HepG2 (cell line): ENCODE measurements at regions not wholly inside any gene's neighbourhood (a gene's known extent, or its start where the extent isn't known, plus 50 kb on each side); places are given as distances from the start of the nearest gene placed in this dataset.

Experiments
- ATAC-seq: fragments of 200-7000 bp; cut with Tn5 transposase; 3 replicates; pipeline ENCODE4 v1.9.1; 2020; ENCODE audit warnings: mild to moderate bottlenecking, moderate library complexity
- BruUV-seq: library from RNA; stranded (reverse); fragments of 400-500 nt; replicated peaks from 2 replicates; lab custom pipeline; 2021; lab: Mats Ljungman, UMichigan
- CTCF ChIA-PET: fragments of 300-600 bp; formaldehyde crosslinking; extraction: SDS; loops from one replicate; lab custom pipeline; 2021; ENCODE audit warnings: low total read pairs, inconsistent platforms, low intra/inter-chr PET ratio; lab: Yijun Ruan, JAX
- POLR2A ChIA-PET: fragments of 350-600 bp; sonication (Branson Sonifier 250); formaldehyde crosslinking; loops from one replicate; lab custom pipeline; 2020; ENCODE audit warnings: antibody characterized with exemption, inconsistent platforms; lab: Yijun Ruan, JAX
- DNase-seq: peaks from one replicate; pipeline ENCODE4 v3.0.0-alpha.2; 2015; ENCODE audit warnings: low spot score
- FAIRE-seq: peaks from 3 replicates; lab custom pipeline; 2011; peaks lifted over from hg19 to GRCh38; lab: Jason Lieb, UNC
- H2AFZ ChIP-seq: one replicate; pipeline ENCODE4 v1.6.1; 2011; ENCODE audit warnings: low read length, inconsistent platforms
- H3K27ac ChIP-seq: fragments of 300-600 bp; 3 replicates; pipeline ENCODE4 v1.8.0; 2011; ENCODE audit warnings: mixed run types, mild to moderate bottlenecking, mixed read lengths, low read length, inconsistent platforms; ENCODE audit not compliant: insufficient read depth; ENCODE audit errors: extremely low read length
- H3K27me3 ChIP-seq, 2 experiments: fragments of 200-600 bp in 1 of 2; 2 replicates in 1 of 2; 3 replicates in 1 of 2; pipeline versions ENCODE4 v1.6.0 to v1.8.0; 2011; ENCODE audit warnings: low read length in 2 of 2, mild to moderate bottlenecking in 2 of 2, moderate library complexity in 2 of 2, inconsistent platforms in 1 of 2; ENCODE audit not compliant: insufficient read depth in 2 of 2, control insufficient read depth in 1 of 2
- H3K36me3 ChIP-seq, 2 experiments: fragments of 200-600 bp in 1 of 2; replicated peaks in 1 of 2; 2 replicates in 1 of 2; 3 replicates in 1 of 2; pipeline versions ENCODE4 v1.5.1 to v1.8.0; 2011; ENCODE audit warnings: low read length in 2 of 2, inconsistent platforms in 1 of 2; ENCODE audit not compliant: insufficient read depth in 2 of 2, control insufficient read depth in 1 of 2
- H3K4me1 ChIP-seq: 2 replicates; pipeline ENCODE4 v1.5.1; 2012; ENCODE audit warnings: low read length, inconsistent platforms; ENCODE audit not compliant: insufficient read depth
- H3K4me2 ChIP-seq: 2 replicates; pipeline ENCODE4 v1.6.0; 2011; ENCODE audit warnings: low read depth, low read length, inconsistent platforms
- H3K4me3 ChIP-seq, 3 experiments: fragments of 200-600 bp in 1 of 3; sonication (generic), shearing (Covaris generic) in 1 of 3; replicated peaks in 1 of 3; 2 replicates each; pipeline ENCODE4 v1.5.1; 2011 to 2016; ENCODE audit warnings: low read length in 3 of 3, inconsistent platforms in 2 of 3, low read depth in 2 of 3, mild to moderate bottlenecking in 2 of 3, control low read depth in 1 of 3, mixed read lengths in 1 of 3; ENCODE audit not compliant: insufficient read depth in 1 of 3
- H3K79me2 ChIP-seq: one replicate; pipeline ENCODE4 v1.6.1; 2011; ENCODE audit warnings: low read length, inconsistent platforms; ENCODE audit not compliant: insufficient read depth
- H3K9ac ChIP-seq: 2 replicates; pipeline ENCODE4 v1.6.0; 2011; ENCODE audit warnings: mild to moderate bottlenecking, low read depth, low read length, inconsistent platforms; ENCODE audit not compliant: insufficient read depth
- H3K9me3 ChIP-seq: 2 replicates; pipeline ENCODE4 v1.5.1; 2012; ENCODE audit warnings: mild to moderate bottlenecking, low read length
- H4K20me1 ChIP-seq: 2 replicates; pipeline ENCODE4 v1.6.0; 2011; ENCODE audit warnings: inconsistent platforms, mild to moderate bottlenecking, low read length, moderate library complexity; ENCODE audit not compliant: insufficient read depth
- ATF7 ChIP-seq, 2 experiments: fragments of 450-650 bp in 1 of 2; sonication (generic) in 1 of 2; formaldehyde crosslinking in 1 of 2; IDR thresholded peaks; 2 replicates each; pipeline versions ENCODE4 v1.4.0 to v1.6.1; 2016 to 2020; ENCODE audit warnings: antibody characterized with exemption in 1 of 2, mild to moderate bottlenecking in 1 of 2, missing genetic modification reagents in 1 of 2
- ATM ChIP-seq: fragments of 450-650 bp; IDR thresholded peaks from 2 replicates; pipeline ENCODE4 v1.7.1; 2017; ENCODE audit warnings: mild to moderate bottlenecking, borderline replicate concordance
- CBX2 ChIP-seq, 2 experiments: fragments of 200-600 bp in 1 of 2; sonication (generic); formaldehyde crosslinking in 1 of 2; IDR thresholded peaks; 2 replicates each; pipeline versions ENCODE4 v1.7.0 to v1.8.1; 2018 to 2022; ENCODE audit warnings: low read depth in 2 of 2, low read length in 1 of 2, mild to moderate bottlenecking in 1 of 2, missing genetic modification reagents in 1 of 2
- CEBPB ChIP-seq: IDR thresholded peaks from 2 replicates; pipeline ENCODE4 v1.6.1; 2011; ENCODE audit warnings: low read depth, low read length, improper control_type of control experiment, borderline replicate concordance
- ETV6 ChIP-seq: sonication (generic); formaldehyde crosslinking; conservative IDR thresholded peaks from 2 replicates; pipeline ENCODE4 v1.4.0; 2020; ENCODE audit warnings: missing genetic modification reagents
- FOXP1 ChIP-seq, 2 experiments: fragments of 450-650 bp in 1 of 2; IDR thresholded peaks; 2 replicates each; pipeline ENCODE4 v1.6.1; 2017 to 2018; ENCODE audit warnings: antibody characterized with exemption in 1 of 2
- HIVEP1 ChIP-seq: sonication (generic); formaldehyde crosslinking; IDR thresholded peaks from 2 replicates; pipeline ENCODE4 v1.4.0; 2020; ENCODE audit warnings: mild to moderate bottlenecking, missing genetic modification reagents
- SP5 ChIP-seq: IDR thresholded peaks from 2 replicates; pipeline ENCODE4 v1.6.1; 2016; ENCODE audit warnings: low read depth, borderline replicate concordance
- YY1 ChIP-seq: IDR thresholded peaks from 2 replicates; pipeline ENCODE4 v1.6.1; 2011; ENCODE audit warnings: low read length, low read depth, moderate library complexity, mild to moderate bottlenecking; ENCODE audit not compliant: insufficient read depth, insufficient replicate concordance
- ZNF101 ChIP-seq: sonication (generic); formaldehyde crosslinking; IDR thresholded peaks from 2 replicates; pipeline ENCODE4 v1.4.0; 2020; ENCODE audit warnings: mild to moderate bottlenecking, low read depth, missing genetic modification reagents, borderline replicate concordance
- ZNF496 ChIP-seq: sonication (generic); formaldehyde crosslinking; IDR thresholded peaks from 2 replicates; pipeline ENCODE4 v1.8.1; 2023; ENCODE audit warnings: mild to moderate bottlenecking, moderate library complexity, missing genetic modification reagents; ENCODE audit not compliant: insufficient replicate concordance
- ZNF543 ChIP-seq: sonication (generic); formaldehyde crosslinking; IDR thresholded peaks from 2 replicates; pipeline ENCODE4 v1.4.0; 2020; ENCODE audit warnings: mild to moderate bottlenecking, missing genetic modification reagents
- ZNF747 ChIP-seq: sonication (generic); formaldehyde crosslinking; IDR thresholded peaks from 2 replicates; pipeline ENCODE4 v1.8.1; 2023; ENCODE audit warnings: missing genetic modification reagents, mild to moderate bottlenecking, borderline replicate concordance
- WGBS: methylation state at CpG from one replicate; pipeline ENCODE4 v1.1.6; 2017; ENCODE audit warnings: low lambda C conversion rate; 5-methylcytosine and 5-hydroxymethylcytosine counted together
- in situ Hi-C: cut with HindIII; loops from 2 replicates; pipeline ENCODE4 v1.10.0; 2017; ENCODE audit warnings: low pct_unique_long_range_greater_than_20kb; ENCODE audit not compliant: extremely low pct_ligation_motif_present
- intact Hi-C: fragments of 100-400 bp; cut with micrococcal nuclease; formaldehyde crosslinking; loops from one replicate; pipeline ENCODE4 v1.10.0; 2022; ENCODE audit not compliant: unreplicated experiment
- TF ChIP-seq, protein P1 (sequence below): sonication (generic); formaldehyde crosslinking; IDR thresholded peaks from 2 replicates; pipeline ENCODE4 v1.4.0; 2020; ENCODE audit warnings: mild to moderate bottlenecking, low read depth, missing genetic modification reagents
- TF ChIP-seq, protein P2 (sequence below): sonication (generic); formaldehyde crosslinking; conservative IDR thresholded peaks from 2 replicates; pipeline ENCODE4 v1.4.0; 2020; ENCODE audit warnings: missing genetic modification reagents

- no peak overlapping the region for H2AFZ ChIP-seq
Observed at GRCh38 chr4:129468624-129469023, 372.7 kb downstream of the C4orf33 start.

DNA sequence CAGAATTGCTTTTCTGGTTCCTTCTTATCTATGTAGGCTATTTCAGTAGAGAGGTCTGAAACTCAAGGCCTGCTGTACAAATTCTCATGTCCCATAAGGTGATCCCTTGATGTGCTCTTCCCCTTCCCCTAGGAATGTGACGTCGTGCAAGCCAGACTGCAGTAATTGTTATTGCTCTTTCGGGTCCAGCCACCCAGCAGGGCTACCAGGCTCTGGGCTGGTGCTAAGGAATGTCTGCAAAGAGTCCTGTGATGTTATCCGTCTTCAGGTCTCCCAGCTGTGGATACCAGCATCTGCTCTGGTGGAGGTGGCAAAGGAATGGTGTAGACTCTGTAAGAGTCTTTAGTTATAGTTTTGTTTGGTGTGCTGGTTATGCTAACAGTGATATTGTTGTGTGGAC is 378.7 kb downstream of the C4orf33 start:
- H4K20me1 ChIP-seq: no peaks in the 10 kb centered on the region
- WGBS: 16% methylated on average over 4 of the region's 4 CpGs
- no TSS peak for BruUV-seq
- ATAC-seq (no peak), FAIRE-seq (no peak), DNase-seq (no peak)
- intact Hi-C loops: no loop called here
- no peaks in the 10 kb centered on the region for H3K9me3 ChIP-seq
- in situ Hi-C loops: no loop called here
- ChIA-PET CTCF (no interaction called here), POLR2A (no interaction called here)
- TF ChIP-seq ZNF747: no peak
- no peak for TF ChIP-seq ZNF101 (CRISPR knock-in tag)
- TF ChIP-seq YY1: no peak
- TF ChIP-seq, protein P1, sequence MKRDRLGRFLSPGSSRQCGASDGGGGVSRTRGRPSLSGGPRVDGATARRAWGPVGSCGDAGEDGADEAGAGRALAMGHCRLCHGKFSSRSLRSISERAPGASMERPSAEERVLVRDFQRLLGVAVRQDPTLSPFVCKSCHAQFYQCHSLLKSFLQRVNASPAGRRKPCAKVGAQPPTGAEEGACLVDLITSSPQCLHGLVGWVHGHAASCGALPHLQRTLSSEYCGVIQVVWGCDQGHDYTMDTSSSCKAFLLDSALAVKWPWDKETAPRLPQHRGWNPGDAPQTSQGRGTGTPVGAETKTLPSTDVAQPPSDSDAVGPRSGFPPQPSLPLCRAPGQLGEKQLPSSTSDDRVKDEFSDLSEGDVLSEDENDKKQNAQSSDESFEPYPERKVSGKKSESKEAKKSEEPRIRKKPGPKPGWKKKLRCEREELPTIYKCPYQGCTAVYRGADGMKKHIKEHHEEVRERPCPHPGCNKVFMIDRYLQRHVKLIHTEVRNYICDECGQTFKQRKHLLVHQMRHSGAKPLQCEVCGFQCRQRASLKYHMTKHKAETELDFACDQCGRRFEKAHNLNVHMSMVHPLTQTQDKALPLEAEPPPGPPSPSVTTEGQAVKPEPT (CRISPR knock-in tag): no peak
- TF ChIP-seq SP5 (CRISPR knock-in tag): no peak
- TF ChIP-seq ZNF496 (CRISPR knock-in tag): no peak
- no peak for TF ChIP-seq HIVEP1
- no peak for TF ChIP-seq CBX2 (IDR thresholded peaks at IDR 0.05; ENCODE audit: low read depth, low read length)
- TF ChIP-seq CBX2 (CRISPR knock-in tag; IDR thresholded peaks at IDR 0.05; ENCODE audit: low read depth): no peak
- TF ChIP-seq FOXP1 (IDR thresholded peaks at IDR 0.05): no peak
- no peak for TF ChIP-seq FOXP1 (CRISPR knock-in tag; IDR thresholded peaks at IDR 0.05)
- no peak for TF ChIP-seq ATM
- TF ChIP-seq ZNF543 (CRISPR knock-in tag): no peak
- no peak for TF ChIP-seq ETV6
- H3K27me3 ChIP-seq: no peaks in the 10 kb centered on the region
- H3K4me2 ChIP-seq: no peak overlapping the region
- no peak overlapping the region for H3K9ac ChIP-seq
- no peak overlapping the region for H3K27ac ChIP-seq
- no peaks in the 10 kb centered on the region for H3K36me3 ChIP-seq
- no peaks in the 10 kb centered on the region for H3K4me1 ChIP-seq
- H3K4me3 ChIP-seq: no peak overlapping the region
- no peak overlapping the region for H2AFZ ChIP-seq
- H3K79me2 ChIP-seq: no peaks in the 10 kb centered on the region

More at GRCh38 chr4:129468624-129469023, 372.7 kb downstream of the C4orf33 start:
- no peaks in the 10 kb centered on the region for H3K36me3 ChIP-seq
- FAIRE-seq (no peak), DNase-seq (no peak), ATAC-seq (no peak)
- intact Hi-C loops: no loop called here
- H4K20me1 ChIP-seq: no peaks in the 10 kb centered on the region
- no peaks in the 10 kb centered on the region for H3K27me3 ChIP-seq
- ChIA-PET POLR2A (no interaction called here), CTCF (no interaction called here)
- in situ Hi-C loops: no loop called here
- 3% methylated on average over 1 of the region's 1 CpG for WGBS
- no peak overlapping the region for H3K27ac ChIP-seq
- BruUV-seq: no TSS peak
- no peak overlapping the region for H3K4me2 ChIP-seq
- no peaks in the 10 kb centered on the region for H3K4me1 ChIP-seq
- no peak overlapping the region for H3K4me3 ChIP-seq
- no peaks in the 10 kb centered on the region for H3K9me3 ChIP-seq
- H3K9ac ChIP-seq: no peak overlapping the region
- TF ChIP-seq ATF7 (IDR thresholded peaks at IDR 0.05) (peak; percentile 90), ATF7 (CRISPR knock-in tag; IDR thresholded peaks at IDR 0.05) (no peak), CEBPB (peak; percentile 79)
- TF ChIP-seq, protein P2, sequence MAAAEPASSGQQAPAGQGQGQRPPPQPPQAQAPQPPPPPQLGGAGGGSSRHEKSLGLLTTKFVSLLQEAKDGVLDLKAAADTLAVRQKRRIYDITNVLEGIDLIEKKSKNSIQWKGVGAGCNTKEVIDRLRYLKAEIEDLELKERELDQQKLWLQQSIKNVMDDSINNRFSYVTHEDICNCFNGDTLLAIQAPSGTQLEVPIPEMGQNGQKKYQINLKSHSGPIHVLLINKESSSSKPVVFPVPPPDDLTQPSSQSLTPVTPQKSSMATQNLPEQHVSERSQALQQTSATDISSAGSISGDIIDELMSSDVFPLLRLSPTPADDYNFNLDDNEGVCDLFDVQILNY (CRISPR knock-in tag): no peak
- TF ChIP-seq, all 625 proteins: peak for 2
- no peaks in the 10 kb centered on the region for H3K79me2 ChIP-seq
